Lower lobe of right lung (tissue), 2 donors: ENCODE measurements at regions not wholly inside any gene's neighbourhood (a gene's known extent, or its start where the extent isn't known, plus 50 kb on each side); places are given as distances from the start of the nearest gene placed in this dataset.

Experiments
- ATAC-seq, 2 donors: fragments of 200-7000 bp; cut with Tn5 transposase; one replicate each; pipeline ENCODE4 v1.9.1; 2020 to 2022; ENCODE audit warnings: mild to moderate bottlenecking in 2 of 2, moderate library complexity in 2 of 2
- DNase-seq: peaks from one replicate; pipeline ENCODE4 v3.0.0-alpha.2; 2020
- H3K27ac ChIP-seq: fragments of 200-600 bp; one replicate; pipeline ENCODE4 v1.8.0; 2022
- H3K27me3 ChIP-seq: fragments of 200-600 bp; one replicate; pipeline ENCODE4 v1.8.0; 2022; ENCODE audit warnings: low read depth
- H3K36me3 ChIP-seq: fragments of 200-600 bp; one replicate; pipeline ENCODE4 v1.8.0; 2022; ENCODE audit warnings: mild to moderate bottlenecking
- H3K4me1 ChIP-seq: fragments of 200-600 bp; one replicate; pipeline ENCODE4 v1.8.0; 2022
- H3K4me3 ChIP-seq: fragments of 200-600 bp; one replicate; pipeline ENCODE4 v1.8.0; 2022; ENCODE audit warnings: mild to moderate bottlenecking
- H3K9me3 ChIP-seq: fragments of 200-600 bp; one replicate; pipeline ENCODE4 v1.8.0; 2022
- intact Hi-C: fragments of 100-400 bp; cut with DNase I; formaldehyde crosslinking; loops from one replicate; pipeline ENCODE4 v1.11.0; 2022
- TF ChIP-seq, protein P1 (sequence below): fragments of 200-600 bp; IDR thresholded peaks from one replicate; pipeline ENCODE4 v1.8.0; 2022; ENCODE audit warnings: antibody characterized with exemption, mild to moderate bottlenecking
- donor health status: DM: no; HTN: yes; CAD: no; lungs with severe emphysema.

DNA sequence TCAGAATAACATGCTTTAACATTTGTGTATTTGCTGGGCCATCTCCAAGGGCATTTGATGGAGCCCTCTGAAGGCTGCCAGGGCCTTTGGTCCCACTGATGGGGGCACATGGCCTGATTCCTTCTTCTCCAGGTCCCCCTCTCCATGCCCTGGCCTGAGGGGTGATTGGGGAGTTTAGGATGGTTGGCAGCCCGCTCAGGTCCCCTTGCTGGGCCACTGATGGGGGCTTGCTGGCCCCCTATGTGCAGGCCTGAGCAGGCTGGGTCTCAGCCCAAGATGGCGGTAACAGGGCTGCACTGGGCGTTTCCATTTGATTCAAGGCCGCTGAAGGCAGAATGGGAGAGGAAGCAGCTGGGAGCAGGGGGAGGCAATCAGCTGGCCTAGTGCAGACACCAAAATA is 113.7 kb upstream of the NECTIN1 start:
- DNase-seq = no peak
- H3K9me3 ChIP-seq = peaks cover 6% of the 10 kb centered on the region
- ATAC-seq = no peak
- H3K27ac ChIP-seq = no peak overlapping the region
- H3K4me1 ChIP-seq = no peaks in the 10 kb centered on the region
- H3K36me3 ChIP-seq = no peaks in the 10 kb centered on the region
- no peak overlapping the region for H3K4me3 ChIP-seq
- H3K27me3 ChIP-seq = peaks cover 10% of the 10 kb centered on the region
- intact Hi-C loops = no loop called here
- TF ChIP-seq, protein P1, sequence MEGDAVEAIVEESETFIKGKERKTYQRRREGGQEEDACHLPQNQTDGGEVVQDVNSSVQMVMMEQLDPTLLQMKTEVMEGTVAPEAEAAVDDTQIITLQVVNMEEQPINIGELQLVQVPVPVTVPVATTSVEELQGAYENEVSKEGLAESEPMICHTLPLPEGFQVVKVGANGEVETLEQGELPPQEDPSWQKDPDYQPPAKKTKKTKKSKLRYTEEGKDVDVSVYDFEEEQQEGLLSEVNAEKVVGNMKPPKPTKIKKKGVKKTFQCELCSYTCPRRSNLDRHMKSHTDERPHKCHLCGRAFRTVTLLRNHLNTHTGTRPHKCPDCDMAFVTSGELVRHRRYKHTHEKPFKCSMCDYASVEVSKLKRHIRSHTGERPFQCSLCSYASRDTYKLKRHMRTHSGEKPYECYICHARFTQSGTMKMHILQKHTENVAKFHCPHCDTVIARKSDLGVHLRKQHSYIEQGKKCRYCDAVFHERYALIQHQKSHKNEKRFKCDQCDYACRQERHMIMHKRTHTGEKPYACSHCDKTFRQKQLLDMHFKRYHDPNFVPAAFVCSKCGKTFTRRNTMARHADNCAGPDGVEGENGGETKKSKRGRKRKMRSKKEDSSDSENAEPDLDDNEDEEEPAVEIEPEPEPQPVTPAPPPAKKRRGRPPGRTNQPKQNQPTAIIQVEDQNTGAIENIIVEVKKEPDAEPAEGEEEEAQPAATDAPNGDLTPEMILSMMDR = no peak

DNA sequence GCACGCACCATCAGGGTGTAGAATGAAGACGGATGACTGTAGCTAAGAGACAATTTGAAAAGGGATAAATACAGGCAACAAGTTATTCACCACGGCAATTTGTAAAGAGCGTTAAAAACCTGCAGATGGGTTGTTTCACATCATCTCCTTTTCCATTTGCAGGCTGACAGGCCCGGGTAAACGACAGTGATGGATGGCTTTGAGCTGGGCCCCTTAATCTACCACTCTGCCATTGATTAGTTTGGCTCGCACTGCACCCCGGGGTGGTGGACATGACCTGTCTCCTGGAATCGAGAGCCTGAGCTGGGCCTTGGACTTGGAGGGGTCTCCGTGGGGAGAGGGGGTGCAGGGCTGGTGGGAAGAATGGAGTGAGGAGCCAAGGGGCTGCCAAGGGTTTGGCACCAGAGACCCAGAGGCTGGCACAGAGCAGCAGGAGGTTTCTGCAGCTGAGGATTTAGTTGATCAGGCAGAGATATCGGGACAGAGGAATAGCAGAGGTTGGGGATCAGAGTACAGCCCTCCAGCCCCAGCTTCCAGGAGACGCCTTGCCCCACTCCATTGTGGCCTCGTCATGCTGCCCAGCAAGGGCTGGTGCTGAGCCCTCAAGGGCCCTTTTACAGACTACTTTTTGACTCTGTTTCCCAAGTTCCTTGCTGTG is 110.6 kb upstream of the NECTIN1 start:
- DNase-seq (no peak), ATAC-seq (no peak)
- Histone ChIP-seq H3K27me3 (peaks cover 10% of the 10 kb centered on the region), H3K4me1 (no peaks in the 10 kb centered on the region), H3K27ac (no peak overlapping the region), H3K4me3 (no peak overlapping the region), H3K36me3 (no peaks in the 10 kb centered on the region), H3K9me3 (no peaks in the 10 kb centered on the region)
- TF ChIP-seq, protein P1 = no peak
- intact Hi-C loops = no loop called here

DNA sequence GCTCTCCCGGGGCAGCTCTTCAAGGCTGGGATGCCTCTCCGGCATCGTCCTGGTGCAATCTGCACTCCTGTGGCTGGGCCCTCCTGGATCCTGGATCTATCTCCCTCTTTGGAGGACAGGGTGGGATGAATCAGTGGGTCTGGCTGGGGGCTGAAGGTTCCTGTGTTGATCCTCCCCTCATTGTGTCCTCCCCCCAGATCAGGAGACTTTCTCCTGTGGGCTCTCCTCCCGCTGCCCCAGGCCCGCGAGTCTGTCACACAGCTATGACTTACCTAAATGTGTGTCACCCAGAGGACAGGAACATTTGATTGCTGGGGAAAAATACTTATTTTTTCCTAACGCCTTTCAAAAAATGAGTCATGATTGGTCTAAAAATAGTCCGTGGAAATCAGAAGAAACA is 106.8 kb upstream of the NECTIN1 start:
- no peak overlapping the region for H3K4me3 ChIP-seq
- no peak for ATAC-seq
- H3K36me3 ChIP-seq = no peaks in the 10 kb centered on the region
- intact Hi-C loops = no loop called here
- no peak overlapping the region for H3K27ac ChIP-seq
- no peaks in the 10 kb centered on the region for H3K4me1 ChIP-seq
- peaks cover 25% of the 10 kb centered on the region for H3K27me3 ChIP-seq
- H3K9me3 ChIP-seq = no peaks in the 10 kb centered on the region
- TF ChIP-seq, protein P1 = no peak
- no peak for DNase-seq

DNA sequence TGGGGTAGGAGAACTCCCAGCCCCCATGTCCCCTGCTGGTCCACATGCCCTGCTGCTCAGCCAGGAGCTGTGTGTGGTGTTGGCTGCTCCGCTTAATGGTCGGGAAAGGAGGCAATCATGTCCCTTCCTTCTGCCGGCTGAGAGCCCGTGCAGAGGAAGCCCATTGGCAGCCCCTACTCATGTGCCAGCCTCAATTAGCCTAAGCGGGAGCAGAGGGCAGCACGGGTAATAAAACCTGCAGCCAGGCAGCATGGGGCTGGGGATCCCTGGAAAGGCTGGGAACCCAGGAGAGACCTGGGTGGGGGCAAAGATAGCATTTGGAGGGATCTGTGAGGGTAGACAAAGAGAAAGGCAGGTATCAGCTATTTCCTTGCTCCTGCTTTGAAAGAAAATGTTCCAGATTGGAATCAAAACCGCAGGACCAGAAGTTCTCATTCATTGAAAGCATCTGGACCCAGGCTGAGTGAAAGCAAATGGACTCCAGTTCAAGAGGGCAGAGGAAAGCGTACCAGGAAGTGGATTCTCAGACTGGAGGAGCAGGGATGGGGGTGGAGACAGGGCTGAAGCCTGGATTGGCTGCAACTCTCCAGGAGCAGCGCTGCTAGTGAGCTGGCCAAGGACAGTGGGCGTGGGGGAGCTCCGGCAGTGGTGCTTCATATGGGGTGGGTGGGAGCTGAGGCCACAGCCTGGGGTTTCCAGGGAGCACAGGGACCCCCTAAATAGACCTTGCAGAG is 103.4 kb upstream of the NECTIN1 start:
- TF ChIP-seq, protein P1 = no peak

DNA sequence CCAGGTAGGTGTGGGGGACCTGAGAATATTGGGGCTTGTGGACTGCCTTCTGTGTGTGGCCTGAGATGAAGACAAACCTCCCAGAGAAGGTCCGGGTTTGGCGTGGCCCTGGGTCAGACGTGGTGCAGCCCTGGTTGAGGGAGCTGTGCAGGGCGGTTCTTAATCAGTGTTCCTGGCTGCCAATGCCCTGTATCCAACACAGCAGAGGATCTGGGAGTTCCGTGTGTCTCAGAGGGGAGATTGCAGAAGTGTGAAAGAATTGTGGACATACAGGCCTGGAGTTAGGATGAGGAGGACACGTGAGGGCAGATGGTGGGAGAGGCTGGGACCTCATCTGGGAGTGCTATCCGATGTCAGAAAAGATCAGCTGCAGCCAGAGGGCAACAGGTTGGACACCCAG is 102.0 kb upstream of the NECTIN1 start:
- DNase-seq (no peak), ATAC-seq (no peak)
- peaks cover 16% of the 10 kb centered on the region for H3K27me3 ChIP-seq
- H3K36me3 ChIP-seq = no peaks in the 10 kb centered on the region
- H3K4me3 ChIP-seq = no peak overlapping the region
- intact Hi-C loops = no loop called here
- TF ChIP-seq, protein P1 = no peak
- H3K27ac ChIP-seq = no peak overlapping the region
- no peaks in the 10 kb centered on the region for H3K4me1 ChIP-seq
- no peaks in the 10 kb centered on the region for H3K9me3 ChIP-seq

More for the DNA sequence above, 103.4 kb upstream of the NECTIN1 start:
- Histone ChIP-seq H3K4me1 (no peaks in the 10 kb centered on the region), H3K36me3 (no peaks in the 10 kb centered on the region), H3K4me3 (no peak overlapping the region), H3K9me3 (no peaks in the 10 kb centered on the region), H3K27me3 (peaks cover 16% of the 10 kb centered on the region), H3K27ac (no peak overlapping the region)
- ATAC-seq = peak; percentile 50 to 69
- intact Hi-C loops = no loop called here
- DNase-seq = peak; percentile 53
